ENCODE measurements at regions not wholly inside any gene's neighbourhood (a gene's known extent, or its start where the extent isn't known, plus 50 kb on each side); places are given as distances from the start of the nearest gene placed in this dataset.

- DNase-seq, result no peak
These were observed 53.8 kb upstream of the PSEN2 start for GRCh38 chr1:226816576-226816975.

- DNase-seq, result no peak
These were observed 55.5 kb upstream of the PSEN2 start for GRCh38 chr1:226814751-226815537.

GRCh38 chr1:226813671-226814591 is 56.5 kb upstream of the PSEN2 start:
- DNase-seq, result no peak

GRCh38 chr1:226810681-226811080 is 59.7 kb upstream of the PSEN2 start:
- DNase-seq, result no peak

GRCh38 chr1:226809785-226810571 is 60.4 kb upstream of the PSEN2 start:
- DNase-seq, result no peak

- no peak for DNase-seq
These were observed 61.9 kb upstream of the PSEN2 start for GRCh38 chr1:226808501-226808900.

GRCh38 chr1:226806988-226807387 is 63.4 kb upstream of the PSEN2 start:
- no peak for DNase-seq

- no peak for DNase-seq
These were observed 65.3 kb upstream of the PSEN2 start for GRCh38 chr1:226804907-226805759.

- no peak for DNase-seq
These were observed 61.8 kb upstream of the ITPKB start for GRCh38 chr1:226800763-226801380.

GRCh38 chr1:226799634-226800281 is 60.7 kb upstream of the ITPKB start:
- no peak for DNase-seq

- DNase-seq, result peak; percentile 33 to 44 (median 41)
These were observed 59.6 kb upstream of the ITPKB start for GRCh38 chr1:226798427-226799411.

GRCh38 chr1:226797151-226797550 is 58.1 kb upstream of the ITPKB start:
- DNase-seq, result no peak

- no peak for DNase-seq
These were observed 54.7 kb upstream of the ITPKB start for GRCh38 chr1:226793620-226794276.

GRCh38 chr1:226792368-226792767 is 53.3 kb upstream of the ITPKB start:
- no peak for DNase-seq

GRCh38 chr1:226790545-226791181 is 51.6 kb upstream of the ITPKB start:
- no peak for DNase-seq

- no peak for DNase-seq
These were observed 49.9 kb upstream of the ITPKB start for GRCh38 chr1:226788965-226789364.

Data from suppressor macrophage treated with lipopolysaccharide for 1 hour (primary cell).